ENCODE measurements at regions not wholly inside any gene's neighbourhood (a gene's known extent, or its start where the extent isn't known, plus 50 kb on each side); places are given as distances from the start of the nearest gene placed in this dataset.

DNA sequence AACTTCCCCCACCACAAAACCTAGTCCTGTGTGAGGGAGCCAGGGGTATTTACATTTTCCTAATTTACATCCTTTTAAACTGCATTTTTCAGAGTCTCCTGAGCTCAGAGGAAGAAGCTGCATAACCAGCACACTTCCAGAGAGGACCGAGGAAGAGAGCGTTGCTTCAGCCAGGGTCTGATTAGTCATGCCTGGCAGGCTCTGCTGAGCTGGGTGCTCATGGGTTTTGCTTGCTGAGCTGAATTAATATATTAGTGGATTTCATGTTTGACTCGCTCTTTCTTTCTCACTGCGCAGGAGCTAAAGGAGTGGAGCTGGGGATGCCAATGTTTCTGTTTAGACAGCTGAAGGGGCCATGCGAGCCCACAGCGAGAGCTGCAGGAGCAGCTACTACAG, 539.3 kb upstream of the B3GAT1 start:
- TF ChIP-seq, protein P1, sequence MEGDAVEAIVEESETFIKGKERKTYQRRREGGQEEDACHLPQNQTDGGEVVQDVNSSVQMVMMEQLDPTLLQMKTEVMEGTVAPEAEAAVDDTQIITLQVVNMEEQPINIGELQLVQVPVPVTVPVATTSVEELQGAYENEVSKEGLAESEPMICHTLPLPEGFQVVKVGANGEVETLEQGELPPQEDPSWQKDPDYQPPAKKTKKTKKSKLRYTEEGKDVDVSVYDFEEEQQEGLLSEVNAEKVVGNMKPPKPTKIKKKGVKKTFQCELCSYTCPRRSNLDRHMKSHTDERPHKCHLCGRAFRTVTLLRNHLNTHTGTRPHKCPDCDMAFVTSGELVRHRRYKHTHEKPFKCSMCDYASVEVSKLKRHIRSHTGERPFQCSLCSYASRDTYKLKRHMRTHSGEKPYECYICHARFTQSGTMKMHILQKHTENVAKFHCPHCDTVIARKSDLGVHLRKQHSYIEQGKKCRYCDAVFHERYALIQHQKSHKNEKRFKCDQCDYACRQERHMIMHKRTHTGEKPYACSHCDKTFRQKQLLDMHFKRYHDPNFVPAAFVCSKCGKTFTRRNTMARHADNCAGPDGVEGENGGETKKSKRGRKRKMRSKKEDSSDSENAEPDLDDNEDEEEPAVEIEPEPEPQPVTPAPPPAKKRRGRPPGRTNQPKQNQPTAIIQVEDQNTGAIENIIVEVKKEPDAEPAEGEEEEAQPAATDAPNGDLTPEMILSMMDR (IDR thresholded peaks at IDR 0.05), result no peak
- TF ChIP-seq POLR2A (IDR thresholded peaks at IDR 0.05), result no peak
- TF ChIP-seq EP300 (IDR thresholded peaks at IDR 0.05), result no peak
- no peak for TF ChIP-seq POLR2AphosphoS5 (IDR thresholded peaks at IDR 0.05)

Data from sigmoid colon (tissue), 4 donors.